ENCODE measurements at regions not wholly inside any gene's neighbourhood (a gene's known extent, or its start where the extent isn't known, plus 50 kb on each side); places are given as distances from the start of the nearest gene placed in this dataset.

- no peaks in the 10 kb centered on the region for H3K9me3 ChIP-seq (ENCODE audit: insufficient read depth, low read depth, low read length)
- no peak overlapping the region for H2AFZ ChIP-seq (ENCODE audit: low read length)
- H3K4me2 ChIP-seq (ENCODE audit: low read depth, low read length, poor library complexity, severe bottlenecking) = no peak overlapping the region
- H3K4me1 ChIP-seq (ENCODE audit: insufficient read depth, low read length, poor library complexity, severe bottlenecking) = no peaks in the 10 kb centered on the region
- no peaks in the 10 kb centered on the region for H3F3A ChIP-seq (ENCODE audit: low read depth)
- no peaks in the 10 kb centered on the region for H3K79me2 ChIP-seq (ENCODE audit: insufficient read depth, low read length)
- no peaks in the 10 kb centered on the region for H3K27me3 ChIP-seq (ENCODE audit: insufficient read depth, low read length, poor library complexity, severe bottlenecking)
- H3K4me3 ChIP-seq (ENCODE audit: low read length, poor library complexity, severe bottlenecking) = no peak overlapping the region
- H3K9ac ChIP-seq (ENCODE audit: low read depth, low read length, poor library complexity, severe bottlenecking) = no peak overlapping the region
- H3K9me2 ChIP-seq (replicated peaks; ENCODE audit: low read depth, low read length) = no peaks in the 10 kb centered on the region
- TF ChIP-seq EZH2phosphoT487 (IDR thresholded peaks at IDR 0.05; ENCODE audit: borderline replicate concordance) = no peak
- TF ChIP-seq, protein P1, sequence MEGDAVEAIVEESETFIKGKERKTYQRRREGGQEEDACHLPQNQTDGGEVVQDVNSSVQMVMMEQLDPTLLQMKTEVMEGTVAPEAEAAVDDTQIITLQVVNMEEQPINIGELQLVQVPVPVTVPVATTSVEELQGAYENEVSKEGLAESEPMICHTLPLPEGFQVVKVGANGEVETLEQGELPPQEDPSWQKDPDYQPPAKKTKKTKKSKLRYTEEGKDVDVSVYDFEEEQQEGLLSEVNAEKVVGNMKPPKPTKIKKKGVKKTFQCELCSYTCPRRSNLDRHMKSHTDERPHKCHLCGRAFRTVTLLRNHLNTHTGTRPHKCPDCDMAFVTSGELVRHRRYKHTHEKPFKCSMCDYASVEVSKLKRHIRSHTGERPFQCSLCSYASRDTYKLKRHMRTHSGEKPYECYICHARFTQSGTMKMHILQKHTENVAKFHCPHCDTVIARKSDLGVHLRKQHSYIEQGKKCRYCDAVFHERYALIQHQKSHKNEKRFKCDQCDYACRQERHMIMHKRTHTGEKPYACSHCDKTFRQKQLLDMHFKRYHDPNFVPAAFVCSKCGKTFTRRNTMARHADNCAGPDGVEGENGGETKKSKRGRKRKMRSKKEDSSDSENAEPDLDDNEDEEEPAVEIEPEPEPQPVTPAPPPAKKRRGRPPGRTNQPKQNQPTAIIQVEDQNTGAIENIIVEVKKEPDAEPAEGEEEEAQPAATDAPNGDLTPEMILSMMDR (conservative IDR thresholded peaks at IDR 0.05; ENCODE audit: low read length) = no peak
- H3K36me3 ChIP-seq (ENCODE audit: insufficient read depth, low read length) = no peaks in the 10 kb centered on the region
- no peaks in the 10 kb centered on the region for H4K20me1 ChIP-seq (ENCODE audit: insufficient read depth, low read length, poor library complexity, severe bottlenecking)
Observed at GRCh38 chr4:128686810-128687209, 122.7 kb upstream of the JADE1 start.

GRCh38 chr4:128686032-128686465 is 123.5 kb upstream of the JADE1 start:
- Histone ChIP-seq H3K4me1 (ENCODE audit: insufficient read depth, low read length, poor library complexity, severe bottlenecking) (no peaks in the 10 kb centered on the region), H4K20me1 (ENCODE audit: insufficient read depth, low read length, poor library complexity, severe bottlenecking) (no peaks in the 10 kb centered on the region), H3K9me3 (ENCODE audit: insufficient read depth, low read depth, low read length) (no peaks in the 10 kb centered on the region), H3F3A (ENCODE audit: low read depth) (no peaks in the 10 kb centered on the region), H3K9ac (ENCODE audit: low read depth, low read length, poor library complexity, severe bottlenecking) (no peak overlapping the region), H3K4me2 (ENCODE audit: low read depth, low read length, poor library complexity, severe bottlenecking) (no peak overlapping the region), H3K79me2 (ENCODE audit: insufficient read depth, low read length) (no peaks in the 10 kb centered on the region), H3K27me3 (ENCODE audit: insufficient read depth, low read length, poor library complexity, severe bottlenecking) (no peaks in the 10 kb centered on the region), H3K36me3 (ENCODE audit: insufficient read depth, low read length) (no peaks in the 10 kb centered on the region), H2AFZ (ENCODE audit: low read length) (no peak overlapping the region), H3K4me3 (ENCODE audit: low read length, poor library complexity, severe bottlenecking) (no peak overlapping the region), H3K9me2 (replicated peaks; ENCODE audit: low read depth, low read length) (no peaks in the 10 kb centered on the region)
- TF ChIP-seq, protein P1 (conservative IDR thresholded peaks at IDR 0.05; ENCODE audit: low read length) = no peak
- TF ChIP-seq EZH2phosphoT487 (IDR thresholded peaks at IDR 0.05; ENCODE audit: borderline replicate concordance) = no peak

GRCh38 chr4:128684016-128684415 is 125.5 kb upstream of the JADE1 start:
- Histone ChIP-seq H3K27me3 (ENCODE audit: insufficient read depth, low read length, poor library complexity, severe bottlenecking) (no peaks in the 10 kb centered on the region), H3K36me3 (ENCODE audit: insufficient read depth, low read length) (no peaks in the 10 kb centered on the region), H3F3A (ENCODE audit: low read depth) (no peaks in the 10 kb centered on the region), H3K4me1 (ENCODE audit: insufficient read depth, low read length, poor library complexity, severe bottlenecking) (no peaks in the 10 kb centered on the region), H3K9ac (ENCODE audit: low read depth, low read length, poor library complexity, severe bottlenecking) (no peak overlapping the region), H3K4me3 (ENCODE audit: low read length, poor library complexity, severe bottlenecking) (no peak overlapping the region), H4K20me1 (ENCODE audit: insufficient read depth, low read length, poor library complexity, severe bottlenecking) (no peaks in the 10 kb centered on the region), H3K4me2 (ENCODE audit: low read depth, low read length, poor library complexity, severe bottlenecking) (no peak overlapping the region), H3K9me3 (ENCODE audit: insufficient read depth, low read depth, low read length) (no peaks in the 10 kb centered on the region), H3K9me2 (replicated peaks; ENCODE audit: low read depth, low read length) (no peaks in the 10 kb centered on the region), H3K79me2 (ENCODE audit: insufficient read depth, low read length) (no peaks in the 10 kb centered on the region), H2AFZ (ENCODE audit: low read length) (no peak overlapping the region)
- no peak for TF ChIP-seq EZH2phosphoT487 (IDR thresholded peaks at IDR 0.05; ENCODE audit: borderline replicate concordance)
- TF ChIP-seq, protein P1 (conservative IDR thresholded peaks at IDR 0.05; ENCODE audit: low read length) = no peak
